IPS-NIHi7 (cell line): ENCODE measurements at regions not wholly inside any gene's neighbourhood (a gene's known extent, or its start where the extent isn't known, plus 50 kb on each side); places are given as distances from the start of the nearest gene placed in this dataset.
"Not testable (repeated sequence)": the region's sequence is repeated elsewhere in the genome, so short reads cannot be mapped to it uniquely, and the experiment has no call there.

ENCODE experiments used
- DNase-seq: peaks from one replicate; pipeline ENCODE4 v3.0.0; 2012; ENCODE audit warnings: mixed read lengths; ENCODE audit errors: extremely low spot score

DNA sequence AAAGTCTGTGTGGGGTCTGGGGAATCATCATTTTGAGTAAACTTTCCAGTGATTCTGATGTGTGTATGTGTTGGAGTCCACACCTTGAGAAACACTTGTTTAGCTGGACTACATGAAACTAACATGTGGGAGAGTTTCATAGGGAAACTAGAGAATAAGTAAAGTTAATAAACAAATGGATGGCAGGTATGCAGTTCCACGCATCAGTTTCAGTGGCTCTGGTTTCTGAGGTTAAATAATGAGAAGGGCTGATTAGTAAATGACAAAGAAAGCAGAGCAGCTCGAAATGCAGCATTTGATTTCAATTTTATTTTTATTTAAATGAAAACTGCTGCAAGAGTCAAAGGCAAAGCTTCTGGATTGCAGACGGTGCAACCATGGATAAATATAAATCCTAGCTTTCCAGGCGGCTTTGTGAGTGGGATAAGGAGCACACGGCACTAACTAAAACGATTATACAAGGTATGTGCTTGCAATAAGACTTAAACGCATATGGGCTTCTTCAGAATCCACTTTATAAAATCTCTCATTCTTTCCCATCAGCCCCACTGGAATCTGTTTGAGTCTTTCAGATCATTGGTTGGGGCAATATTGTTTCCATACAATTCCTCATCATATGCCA is 310.7 kb downstream of the PLPP3 start:
- DNase-seq: no peak

DNA sequence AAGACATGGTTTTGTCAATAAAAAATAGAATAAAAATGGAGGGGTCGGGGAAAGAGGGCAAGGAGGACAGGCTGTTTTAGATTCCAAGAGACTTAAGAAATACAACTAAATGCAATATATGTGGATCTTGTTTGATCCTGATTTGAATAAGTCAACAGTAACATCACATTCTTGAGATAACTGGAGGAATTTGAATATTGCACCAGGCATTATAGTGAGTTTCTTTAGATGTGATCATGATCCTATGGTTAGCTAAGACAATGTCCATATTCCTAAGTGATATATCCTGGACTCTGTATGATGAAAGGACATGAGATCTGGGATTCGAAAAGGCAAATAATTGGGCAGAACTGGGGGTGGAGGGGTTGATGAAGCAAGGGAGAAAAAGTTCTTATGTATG is 311.8 kb downstream of the PLPP3 start:
- DNase-seq: no peak

DNA sequence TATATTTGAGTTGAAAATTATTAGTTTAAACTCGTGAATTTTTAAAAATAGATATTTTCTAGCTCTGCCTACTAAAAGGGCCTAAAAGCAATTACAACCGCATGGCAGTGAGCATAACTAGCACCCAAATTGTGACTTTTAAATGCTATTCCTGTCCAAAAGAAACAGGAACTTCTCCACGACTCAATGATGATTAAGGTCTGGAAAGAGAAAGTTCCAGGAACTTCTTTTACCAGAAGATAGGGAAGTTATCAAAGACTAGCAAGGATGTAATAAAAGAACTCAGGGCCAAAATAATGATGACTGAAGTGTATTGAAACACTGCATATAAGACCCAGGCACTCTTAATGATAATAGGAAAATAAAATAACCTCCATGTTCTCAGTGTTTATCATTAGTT is 313.0 kb downstream of the PLPP3 start:
- no peak for DNase-seq

DNA sequence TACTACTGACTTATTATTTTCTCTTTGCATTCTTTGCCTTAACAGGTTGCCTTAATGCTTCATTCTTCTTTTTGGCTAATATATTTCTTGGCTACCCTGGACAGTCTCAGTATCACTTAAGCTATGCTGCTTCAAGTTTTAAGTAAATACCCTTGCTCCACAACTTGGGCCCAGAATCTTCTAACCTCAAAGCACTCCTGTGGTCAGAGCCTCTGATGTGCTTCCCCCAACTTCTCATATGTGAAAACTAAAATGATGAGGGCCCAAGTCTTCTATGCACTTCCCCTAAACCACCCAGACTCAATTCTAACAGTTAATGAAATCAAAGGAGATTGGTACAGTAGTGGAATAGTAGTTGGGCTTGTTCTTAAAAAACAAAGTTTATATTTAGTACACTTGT is 314.1 kb downstream of the PLPP3 start:
- DNase-seq: no peak

DNA sequence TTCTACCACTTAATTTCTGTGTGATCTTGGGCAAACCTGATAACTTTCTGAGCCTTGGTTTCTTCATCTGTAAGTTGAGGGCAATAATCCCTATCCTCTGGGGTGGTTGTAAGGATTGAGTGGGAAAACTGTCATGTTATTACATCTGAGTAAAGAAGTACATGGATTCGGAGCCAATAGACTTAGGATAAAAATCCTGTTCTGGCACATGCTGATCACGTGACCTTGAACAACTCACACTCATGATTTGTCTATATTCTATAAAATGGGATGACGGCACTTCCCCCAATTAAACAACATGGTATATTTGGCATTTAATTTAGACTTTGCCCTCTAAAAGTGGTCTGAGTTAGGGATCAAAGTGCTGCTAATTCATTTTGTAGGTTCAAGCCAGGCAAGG is 315.5 kb downstream of the PLPP3 start:
- no peak for DNase-seq

DNA sequence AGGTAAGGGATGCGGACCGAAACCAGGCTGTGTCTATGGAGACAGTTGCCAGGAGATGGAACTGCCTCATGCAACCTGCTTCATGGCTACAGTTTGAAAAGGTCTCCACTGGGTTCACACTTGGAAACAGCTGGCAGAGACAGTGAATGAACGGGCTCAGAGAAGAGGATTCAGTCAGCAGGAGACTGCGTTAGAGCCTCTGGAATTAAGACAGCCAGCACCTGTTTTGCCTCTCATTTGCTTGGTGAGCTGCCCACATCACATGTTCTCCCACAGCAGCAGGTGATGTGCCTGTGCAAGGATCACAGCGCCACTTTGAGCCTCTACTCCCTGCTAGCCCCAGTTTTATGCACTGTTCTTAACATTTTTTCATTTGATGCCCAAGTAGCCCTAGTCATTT is 321.0 kb downstream of the PLPP3 start:
- DNase-seq: no peak

DNA sequence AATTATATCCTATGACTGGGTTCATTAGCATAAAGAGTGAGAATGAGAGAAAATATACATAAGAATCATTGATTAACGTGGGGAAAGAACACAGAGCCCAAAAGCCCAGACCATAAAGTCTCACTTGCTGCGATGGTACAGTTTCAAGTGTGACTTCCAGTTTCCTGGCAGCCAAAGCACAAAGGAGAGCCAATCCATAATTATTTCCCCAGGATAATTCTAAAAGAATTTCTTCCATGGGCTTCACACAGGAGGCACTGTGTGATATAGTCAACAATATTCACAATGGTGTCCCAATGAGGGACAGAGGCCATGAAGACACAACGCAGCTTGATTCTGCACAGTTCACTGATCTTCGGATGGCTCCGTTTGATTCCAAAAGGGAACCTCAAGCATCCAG is 321.6 kb downstream of the PLPP3 start:
- no peak for DNase-seq

DNA sequence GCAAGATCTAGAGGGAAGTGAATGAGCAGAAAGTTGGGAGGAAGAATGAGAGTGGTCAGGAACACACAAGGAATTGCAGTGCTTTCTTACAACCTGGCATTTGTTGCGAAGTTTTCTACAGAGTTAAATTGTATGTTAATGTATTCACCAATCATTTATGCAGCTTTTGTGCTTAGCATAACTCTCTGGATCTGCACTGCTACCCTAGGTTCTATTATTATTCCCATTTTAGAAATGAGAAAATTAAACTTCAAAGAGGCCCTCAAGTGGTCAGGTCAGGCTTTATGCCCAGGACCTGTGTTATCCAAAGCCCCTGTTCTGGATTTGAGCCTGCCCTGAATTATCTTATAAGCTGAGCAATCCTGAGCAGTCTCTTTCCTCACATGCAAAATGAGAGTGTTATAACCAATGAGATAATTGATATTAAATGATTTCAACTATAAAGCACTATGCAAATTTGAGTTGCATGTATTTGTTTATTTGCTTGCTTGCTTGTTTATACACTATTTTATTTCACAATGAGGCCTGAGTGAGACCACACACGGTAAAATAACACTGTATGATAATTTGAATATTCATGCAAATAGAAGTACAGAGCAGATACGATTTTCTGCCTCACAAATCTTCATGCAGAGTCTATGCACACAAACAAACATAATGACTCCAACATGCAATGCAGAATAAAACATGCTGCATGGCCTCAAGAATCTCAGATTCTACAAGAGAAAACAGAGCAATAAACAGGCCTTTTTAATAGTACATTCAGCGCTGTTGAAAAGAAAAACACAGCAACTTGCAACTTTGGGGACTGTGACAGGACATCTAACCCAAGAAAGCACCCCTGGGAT is 323.0 kb downstream of the PLPP3 start:
- DNase-seq: no peak

DNA sequence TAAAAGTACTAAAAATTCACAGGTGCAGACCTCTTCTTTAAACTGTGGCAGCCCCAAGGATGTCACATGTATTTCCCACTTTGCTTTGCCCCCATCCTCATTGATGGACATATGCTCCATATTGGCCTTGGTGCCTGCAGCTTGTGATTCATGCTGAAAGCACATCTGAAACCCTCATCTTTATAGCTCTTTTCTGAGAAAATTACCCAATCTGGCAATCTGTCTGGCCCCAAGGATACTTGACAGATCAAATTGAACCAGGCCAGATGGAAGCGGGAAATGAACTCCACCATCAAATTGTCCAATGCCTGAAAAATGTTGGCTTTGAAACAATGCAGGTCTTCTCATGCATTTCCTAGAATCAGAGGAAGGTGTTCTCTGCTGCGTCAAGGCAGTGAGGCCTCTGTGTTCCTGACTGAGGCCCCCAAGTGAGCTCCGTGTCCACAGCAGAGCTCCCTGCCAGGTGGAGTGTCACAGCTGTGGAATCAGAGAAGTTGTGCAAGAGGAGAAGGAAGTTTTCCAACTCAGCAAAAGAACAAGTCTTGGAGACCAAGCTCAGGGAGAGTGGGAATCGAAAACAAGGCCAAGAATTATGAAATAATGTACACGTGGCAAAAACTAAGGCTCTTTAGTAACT is 323.7 kb downstream of the PLPP3 start:
- no peak for DNase-seq

DNA sequence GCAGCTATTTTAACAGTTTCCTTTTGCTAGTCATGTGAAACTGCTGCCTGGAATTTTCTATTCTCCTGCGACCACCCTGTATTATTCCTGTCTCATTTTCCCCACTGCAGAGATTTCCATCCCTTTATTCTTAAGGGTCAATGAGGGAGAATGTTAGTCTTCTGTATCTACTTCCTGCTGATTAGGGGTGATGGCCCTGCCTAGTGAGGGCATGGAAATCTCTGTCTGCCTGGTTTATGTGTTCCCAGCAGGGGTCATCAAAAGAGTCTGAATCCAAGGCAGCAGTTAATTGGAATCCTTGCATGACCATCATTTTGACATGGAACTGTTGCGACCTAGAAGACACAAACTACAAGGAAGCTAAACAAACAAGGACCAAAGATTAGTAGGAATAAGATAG is 325.2 kb downstream of the PLPP3 start:
- DNase-seq: no peak

DNA sequence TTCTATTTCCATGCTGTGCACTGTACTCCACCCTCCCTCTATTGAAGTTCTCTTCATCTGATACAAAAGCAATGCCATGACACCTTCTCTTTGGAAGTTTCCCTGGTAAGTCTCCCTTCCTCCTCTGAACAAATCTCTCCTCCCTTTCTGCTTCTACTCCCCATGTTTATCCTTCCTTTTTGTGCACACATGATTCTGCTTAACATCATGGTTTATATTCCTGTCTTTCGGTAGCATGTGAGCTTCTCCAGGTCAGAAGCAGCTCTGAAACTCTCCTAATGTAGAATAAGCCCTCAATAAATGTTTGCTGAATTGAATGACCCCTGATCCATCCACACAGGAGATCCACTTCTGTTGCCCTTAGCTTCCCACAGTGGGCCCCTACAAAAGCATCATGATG is 328.6 kb downstream of the PLPP3 start:
- no peak for DNase-seq

DNA sequence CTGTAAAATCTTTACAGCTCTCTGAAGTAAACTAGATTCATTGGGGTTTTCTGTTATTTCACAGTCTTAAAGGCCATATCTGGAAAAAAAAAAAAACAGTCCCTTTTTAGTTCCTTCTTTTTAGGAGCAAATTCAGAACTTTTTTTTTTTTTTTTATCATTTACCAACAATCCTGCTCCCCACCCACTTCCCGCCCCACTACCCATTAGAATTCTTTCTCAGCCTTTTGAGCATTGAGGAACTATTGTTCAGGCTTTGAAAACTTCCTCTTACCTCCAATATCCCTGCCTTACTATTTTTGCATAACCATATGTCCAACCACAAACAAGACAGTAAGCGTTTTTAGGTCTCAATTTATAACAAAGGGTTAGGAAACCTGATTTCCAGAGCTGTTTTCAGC is 330.1 kb downstream of the PLPP3 start:
- DNase-seq: no peak

DNA sequence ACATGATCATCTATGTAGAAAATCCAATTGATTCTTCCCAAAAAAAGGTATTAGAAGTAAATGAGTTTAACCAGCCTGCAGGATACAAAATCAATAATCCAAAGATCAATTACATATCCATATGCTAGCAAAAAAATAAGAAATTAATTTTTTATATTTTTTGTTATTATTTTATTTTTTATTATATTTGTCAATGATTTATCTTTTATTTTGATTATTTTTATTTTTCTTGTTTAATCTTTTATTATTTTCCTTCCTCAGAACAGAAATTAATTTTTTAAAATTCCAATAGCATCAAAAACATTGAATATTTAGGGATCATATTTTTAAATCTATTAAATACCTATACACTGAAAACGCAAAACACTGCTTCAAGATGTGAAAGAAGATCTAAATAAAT is 331.2 kb downstream of the PLPP3 start:
- no peak for DNase-seq

DNA sequence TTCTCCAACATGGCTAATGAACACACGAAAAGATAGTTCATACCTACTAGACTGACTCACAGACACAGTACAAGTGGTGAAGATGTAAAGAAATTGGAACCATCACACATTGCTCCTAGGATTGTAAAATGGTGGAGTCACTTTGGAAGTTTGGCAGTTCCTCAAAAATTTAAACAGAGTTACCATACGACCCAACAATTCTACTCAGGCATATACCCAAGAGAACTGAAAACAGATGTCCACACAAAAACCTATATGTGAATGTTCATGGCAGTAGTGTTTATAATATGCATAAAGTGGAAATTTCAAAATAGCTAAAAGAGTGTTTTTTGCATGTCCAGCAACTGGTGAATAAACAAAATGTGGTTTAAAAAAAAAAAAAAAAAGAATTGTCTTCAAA is 332.6 kb downstream of the PLPP3 start:
- DNase-seq: not testable (repeated sequence)

DNA sequence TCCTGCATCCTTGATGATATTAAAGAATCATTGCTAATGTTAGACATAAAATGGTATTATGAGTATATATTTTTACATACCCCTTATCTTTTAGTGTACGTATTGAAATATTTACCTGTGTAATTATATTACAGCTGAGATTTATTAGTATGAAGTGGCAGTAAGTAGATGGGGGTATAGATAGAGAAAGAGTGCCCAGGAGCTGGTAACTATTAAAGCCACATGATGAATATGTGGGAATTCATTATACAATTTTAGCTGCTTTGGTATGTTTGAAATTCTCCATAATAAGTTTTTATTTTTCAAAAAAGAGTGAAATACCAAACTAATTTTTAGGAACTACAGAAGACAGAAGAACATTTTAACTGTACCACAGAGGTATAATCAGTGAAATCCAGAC is 339.0 kb downstream of the PLPP3 start:
- DNase-seq: no peak

DNA sequence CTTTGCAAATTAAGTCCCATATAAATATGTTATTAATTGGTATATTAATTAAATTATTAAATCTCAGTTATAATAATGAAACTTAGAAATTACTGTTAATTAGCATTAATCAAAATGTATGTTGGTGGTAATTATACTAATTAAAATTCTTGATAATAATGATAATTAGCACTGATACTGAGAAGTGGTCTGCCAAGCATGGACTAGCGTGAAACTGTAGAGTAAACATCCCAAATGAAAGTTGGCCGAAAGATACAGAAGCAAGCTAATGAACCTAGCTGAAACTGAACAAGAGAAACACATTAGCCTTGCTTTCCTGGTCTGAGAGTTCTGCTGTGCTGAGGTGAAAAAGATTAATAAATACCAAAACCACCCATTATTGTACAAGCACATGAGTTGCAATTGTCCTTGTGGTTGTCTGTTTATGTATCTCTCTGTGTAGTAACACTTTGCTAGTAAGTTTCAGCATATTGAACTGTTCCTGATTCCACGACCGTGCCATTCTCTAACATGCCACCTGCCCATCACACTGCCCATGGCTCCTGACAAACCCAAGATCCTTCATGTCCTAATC is 341.8 kb downstream of the PLPP3 start:
- DNase-seq: no peak

DNA sequence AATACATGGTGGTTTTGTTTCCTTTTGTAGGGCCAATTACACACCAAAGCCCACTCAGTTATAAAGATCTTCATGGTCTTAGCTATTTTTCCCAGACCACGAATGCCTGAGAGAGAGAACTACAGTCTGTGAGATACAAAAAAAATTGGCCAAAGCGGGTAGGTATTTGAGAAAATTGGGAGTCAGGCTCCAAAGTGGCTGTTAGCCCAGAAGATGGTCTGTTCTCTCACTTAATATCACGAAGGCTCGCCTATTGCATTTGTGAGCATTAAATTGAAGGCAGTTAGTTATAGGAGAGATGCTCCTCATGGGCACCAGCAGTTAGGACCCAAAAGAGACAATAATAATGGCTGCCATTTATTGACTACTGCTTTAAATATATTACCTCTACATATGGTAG is 342.7 kb downstream of the PLPP3 start:
- DNase-seq: no peak

DNA sequence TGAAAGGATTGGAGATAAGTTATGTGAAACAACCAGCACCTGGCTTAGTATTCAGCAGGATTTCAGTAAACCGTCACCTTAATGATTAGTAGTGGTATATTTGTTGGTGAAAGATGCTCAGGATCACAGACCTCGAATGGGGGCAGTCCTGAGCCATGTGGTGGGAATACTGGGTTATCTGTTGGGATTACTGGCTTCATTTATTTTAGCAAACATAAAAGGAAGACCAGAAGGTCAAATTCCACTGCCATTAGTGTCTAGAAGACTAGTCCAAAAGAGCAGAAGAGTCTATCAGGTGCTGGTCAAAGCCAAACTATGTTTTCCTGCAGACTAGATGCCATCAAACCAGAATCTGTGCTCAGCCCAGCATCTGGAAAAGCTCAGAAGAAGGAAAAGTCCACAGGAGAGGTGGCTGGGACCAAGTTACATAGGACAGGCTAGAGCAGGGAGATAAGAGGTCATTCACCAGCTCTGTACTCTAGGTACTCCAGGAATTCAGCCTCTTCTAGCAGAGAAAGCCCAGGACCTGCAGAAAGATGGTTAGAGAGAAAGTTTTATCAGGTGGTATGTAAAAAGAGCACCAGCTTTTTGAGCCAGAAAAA is 343.4 kb downstream of the PLPP3 start:
- DNase-seq: no peak

DNA sequence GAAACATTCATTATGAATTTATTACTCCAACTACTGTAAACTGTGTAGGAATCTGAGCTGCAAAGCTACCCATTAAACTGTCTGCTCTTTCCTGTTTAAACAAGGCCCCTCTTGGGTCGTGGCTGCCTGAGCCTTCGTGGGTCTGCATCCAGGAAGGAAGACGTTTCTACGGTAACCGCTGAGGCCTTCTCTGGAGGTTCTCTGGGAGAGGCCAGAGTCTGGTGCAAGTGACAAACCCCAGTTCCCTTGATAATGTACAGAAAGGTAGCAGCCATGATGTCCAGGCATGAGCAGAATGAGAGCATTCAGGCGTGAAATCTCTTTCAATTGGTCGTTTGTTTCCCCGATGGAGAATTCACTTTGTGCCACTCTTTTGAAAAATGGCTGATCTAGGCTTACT is 350.2 kb downstream of the PLPP3 start:
- DNase-seq: no peak

DNA sequence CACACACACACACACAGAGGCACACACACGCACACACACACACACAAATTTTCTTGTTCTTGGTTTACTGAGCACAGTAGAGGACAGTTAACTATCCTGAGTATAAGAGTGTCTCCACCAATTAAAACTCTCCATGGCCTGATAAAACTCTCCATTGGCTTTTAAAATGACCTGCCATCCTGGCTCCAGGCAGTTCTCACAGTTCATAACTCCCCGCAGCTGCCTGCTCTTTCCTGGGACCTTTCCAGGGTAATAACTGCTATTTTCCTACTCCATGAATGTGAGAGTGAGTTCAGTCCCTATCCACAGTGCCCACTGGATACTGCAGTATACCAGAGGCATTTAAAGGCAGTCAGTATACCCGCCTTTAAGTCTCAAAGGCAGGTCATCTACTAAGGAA is 351.5 kb downstream of the PLPP3 start:
- no peak for DNase-seq

DNA sequence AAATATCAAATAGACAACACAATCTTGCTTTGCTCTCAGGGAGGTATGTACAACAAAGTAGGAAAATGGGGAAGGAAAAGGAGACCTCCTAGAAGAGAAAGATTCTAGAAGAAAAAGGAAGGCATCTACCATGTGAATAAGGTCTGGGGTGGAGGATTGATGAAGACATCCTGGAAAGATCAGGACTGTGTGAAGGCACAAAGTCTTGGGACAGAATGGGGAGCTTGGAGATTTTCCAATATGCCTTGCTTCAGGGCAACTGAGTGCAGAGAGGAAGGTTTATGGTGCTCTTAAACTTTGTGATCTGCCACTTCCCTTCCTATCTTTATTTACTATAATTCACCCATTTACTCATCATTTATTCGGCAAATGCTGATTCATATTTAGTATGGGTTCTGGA is 352.0 kb downstream of the PLPP3 start:
- DNase-seq: no peak
